Endodermal cell (in vitro differentiated cells): ENCODE measurements at regions not wholly inside any gene's neighbourhood (a gene's known extent, or its start where the extent isn't known, plus 50 kb on each side); places are given as distances from the start of the nearest gene placed in this dataset.

Source experiments
- DNase-seq: peaks from one replicate; pipeline ENCODE4 v3.0.0-alpha.2; 2017
- H3K27ac ChIP-seq: 2 replicates; pipeline ENCODE4 v1.5.1; 2013; ENCODE audit warnings: mild to moderate bottlenecking, low read depth, low read length, moderate library complexity
- H3K27me3 ChIP-seq: 2 replicates; pipeline ENCODE4 v1.6.1; 2013; ENCODE audit warnings: mild to moderate bottlenecking, low read length, moderate library complexity; ENCODE audit not compliant: insufficient read depth, control insufficient read depth, poor library complexity, severe bottlenecking
- H3K36me3 ChIP-seq: 2 replicates; pipeline ENCODE4 v1.7.0; 2013; ENCODE audit warnings: mild to moderate bottlenecking, low read length, moderate library complexity; ENCODE audit not compliant: control insufficient read depth, insufficient read depth
- H3K4me1 ChIP-seq: one replicate; pipeline ENCODE4 v1.7.0; 2013; ENCODE audit warnings: low read length; ENCODE audit not compliant: control insufficient read depth, insufficient read depth
- H3K4me3 ChIP-seq: 2 replicates; pipeline ENCODE4 v1.5.1; 2013; ENCODE audit warnings: mild to moderate bottlenecking, low read length, moderate library complexity
- H3K9ac ChIP-seq: 2 replicates; pipeline ENCODE4 v1.6.1; 2013; ENCODE audit warnings: mild to moderate bottlenecking, low read length, moderate library complexity; ENCODE audit not compliant: poor library complexity, severe bottlenecking; ENCODE audit errors: extremely low read depth
- H3K9me3 ChIP-seq: 2 replicates; pipeline ENCODE4 v1.6.1; 2013; ENCODE audit warnings: mild to moderate bottlenecking, low read length, moderate library complexity; ENCODE audit not compliant: control insufficient read depth
- H3K27ac Mint-ChIP-seq: 2 replicates; pipeline ENCODE4 v1.8.0; 2020; ENCODE audit warnings: mixed read lengths
- H3K27me3 Mint-ChIP-seq: 2 replicates; pipeline ENCODE4 v1.8.0; 2021; ENCODE audit warnings: mild to moderate bottlenecking, mixed read lengths; ENCODE audit not compliant: insufficient read depth
- H3K36me3 Mint-ChIP-seq: 2 replicates; pipeline ENCODE4 v1.8.0; 2020; ENCODE audit warnings: low read depth, mixed read lengths
- H3K4me1 Mint-ChIP-seq: 2 replicates; pipeline ENCODE4 v1.8.0; 2020; ENCODE audit warnings: mixed read lengths
- H3K4me3 Mint-ChIP-seq: 2 replicates; pipeline ENCODE4 v1.8.0; 2020; ENCODE audit warnings: mild to moderate bottlenecking, moderate library complexity, mixed read lengths
- H3K9me3 Mint-ChIP-seq: 2 replicates; pipeline ENCODE4 v1.8.0; 2020; ENCODE audit warnings: mild to moderate bottlenecking, mixed read lengths
- CTCF ChIP-seq: fragments of 200-600 bp; sonication (generic); conservative IDR thresholded peaks from 2 replicates; pipeline ENCODE4 v1.5.0; 2021; ENCODE audit warnings: antibody characterized with exemption, mild to moderate bottlenecking
- WGBS, 2 experiments: methylation state at CpG; one replicate each; pipeline versions ENCODE4 v1.1.5 to v1.1.7; 2013; ENCODE audit warnings: missing lambda C conversion rate in 2 of 2, mixed read lengths in 1 of 2; ENCODE audit not compliant: insufficient coverage in 1 of 2, insufficient read length in 1 of 2; 5-methylcytosine and 5-hydroxymethylcytosine counted together

- Histone ChIP-seq H3K4me1 (no peaks in the 10 kb centered on the region), H3K36me3 (no peaks in the 10 kb centered on the region), H3K27me3 (no peaks in the 10 kb centered on the region), H3K4me3 (no peak overlapping the region), H3K9ac (no peak overlapping the region), H3K27ac (no peak overlapping the region), H3K9me3 (no peaks in the 10 kb centered on the region)
- peaks cover 20% of the 10 kb centered on the region for H3K27me3 Mint-ChIP-seq
- 91 to 96% methylated on average over 10 to 11 of the region's 11 CpGs for WGBS, 2 experiments
- no peaks in the 10 kb centered on the region for H3K4me1 Mint-ChIP-seq
- no peak overlapping the region for H3K27ac Mint-ChIP-seq
- peaks cover 3% of the 10 kb centered on the region for H3K9me3 Mint-ChIP-seq
- no peaks in the 10 kb centered on the region for H3K36me3 Mint-ChIP-seq
- no peak overlapping the region for H3K4me3 Mint-ChIP-seq
- no peak for TF ChIP-seq CTCF
- DNase-seq, result no peak
Measured at GRCh38 chr9:109843641-109844040, 63.6 kb downstream of the PALM2AKAP2 start.

- no peak overlapping the region for H3K27ac ChIP-seq
- no peak for TF ChIP-seq CTCF
- H3K4me3 ChIP-seq, result no peak overlapping the region
- DNase-seq, result no peak
- no peaks in the 10 kb centered on the region for H3K4me1 ChIP-seq
- Mint-ChIP-seq H3K27me3 (peaks cover 10% of the 10 kb centered on the region), H3K27ac (no peak overlapping the region), H3K4me1 (no peaks in the 10 kb centered on the region), H3K4me3 (no peak overlapping the region), H3K36me3 (no peaks in the 10 kb centered on the region), H3K9me3 (peaks cover 3% of the 10 kb centered on the region)
- no peak overlapping the region for H3K9ac ChIP-seq
- H3K9me3 ChIP-seq, result no peaks in the 10 kb centered on the region
- WGBS, 2 experiments, result 80 to 97% methylated on average over 1 to 2 of the region's 2 CpGs
- H3K36me3 ChIP-seq, result no peaks in the 10 kb centered on the region
- no peaks in the 10 kb centered on the region for H3K27me3 ChIP-seq
Measured at GRCh38 chr9:109845226-109845625, 65.2 kb downstream of the PALM2AKAP2 start.

- no peaks in the 10 kb centered on the region for H3K4me1 Mint-ChIP-seq
- H3K36me3 Mint-ChIP-seq, result no peaks in the 10 kb centered on the region
- DNase-seq, result no peak
Measured at GRCh38 chr9:109846776-109847175, 66.8 kb downstream of the PALM2AKAP2 start.

More at GRCh38 chr9:109846776-109847175, 66.8 kb downstream of the PALM2AKAP2 start:
- Mint-ChIP-seq H3K27me3 (peaks cover 15% of the 10 kb centered on the region), H3K27ac (no peak overlapping the region), H3K9me3 (no peaks in the 10 kb centered on the region), H3K4me3 (no peak overlapping the region)
- no peaks in the 10 kb centered on the region for H3K27me3 ChIP-seq
- no peaks in the 10 kb centered on the region for H3K36me3 ChIP-seq
- no peak overlapping the region for H3K9ac ChIP-seq
- 91 to 100% methylated on average over 1 to 4 of the region's 4 CpGs for WGBS, 2 experiments
- no peak overlapping the region for H3K27ac ChIP-seq
- H3K4me1 ChIP-seq, result no peaks in the 10 kb centered on the region
- TF ChIP-seq CTCF, result no peak
- no peaks in the 10 kb centered on the region for H3K9me3 ChIP-seq
- H3K4me3 ChIP-seq, result no peak overlapping the region
